Left ventricle myocardium inferior (tissue), 1 donor: ENCODE measurements at regions not wholly inside any gene's neighbourhood (a gene's known extent, or its start where the extent isn't known, plus 50 kb on each side); places are given as distances from the start of the nearest gene placed in this dataset.

Experiments used
- DNase-seq: peaks from one replicate; pipeline ENCODE4 v3.0.0-alpha.2; 2020
- H3K27ac ChIP-seq: fragments of 200-600 bp; replicated peaks from 2 replicates; pipeline ENCODE4 v1.8.0; 2021
- H3K27me3 ChIP-seq: fragments of 200-600 bp; 2 replicates; pipeline ENCODE4 v1.8.0; 2021; ENCODE audit warnings: low read depth
- H3K36me3 ChIP-seq: fragments of 200-600 bp; 2 replicates; pipeline ENCODE4 v1.8.0; 2021
- H3K4me1 ChIP-seq: fragments of 200-600 bp; 2 replicates; pipeline ENCODE4 v1.8.0; 2021
- H3K4me3 ChIP-seq: fragments of 200-600 bp; 2 replicates; pipeline ENCODE4 v1.8.0; 2021; ENCODE audit warnings: mild to moderate bottlenecking, moderate library complexity
- H3K9me3 ChIP-seq: fragments of 200-600 bp; replicated peaks from 2 replicates; pipeline ENCODE4 v1.8.0; 2021
- intact Hi-C: fragments of 100-400 bp; cut with micrococcal nuclease; formaldehyde crosslinking; loops from one replicate; pipeline ENCODE4 v1.11.0; 2022
- TF ChIP-seq, protein P1 (sequence below): fragments of 200-600 bp; IDR thresholded peaks from 2 replicates; pipeline ENCODE4 v1.8.0; 2021; ENCODE audit warnings: antibody characterized with exemption, mild to moderate bottlenecking, borderline replicate concordance
- donor health status: DM: no; HTN: yes; CAD: no; lungs with severe emphysema.

DNA sequence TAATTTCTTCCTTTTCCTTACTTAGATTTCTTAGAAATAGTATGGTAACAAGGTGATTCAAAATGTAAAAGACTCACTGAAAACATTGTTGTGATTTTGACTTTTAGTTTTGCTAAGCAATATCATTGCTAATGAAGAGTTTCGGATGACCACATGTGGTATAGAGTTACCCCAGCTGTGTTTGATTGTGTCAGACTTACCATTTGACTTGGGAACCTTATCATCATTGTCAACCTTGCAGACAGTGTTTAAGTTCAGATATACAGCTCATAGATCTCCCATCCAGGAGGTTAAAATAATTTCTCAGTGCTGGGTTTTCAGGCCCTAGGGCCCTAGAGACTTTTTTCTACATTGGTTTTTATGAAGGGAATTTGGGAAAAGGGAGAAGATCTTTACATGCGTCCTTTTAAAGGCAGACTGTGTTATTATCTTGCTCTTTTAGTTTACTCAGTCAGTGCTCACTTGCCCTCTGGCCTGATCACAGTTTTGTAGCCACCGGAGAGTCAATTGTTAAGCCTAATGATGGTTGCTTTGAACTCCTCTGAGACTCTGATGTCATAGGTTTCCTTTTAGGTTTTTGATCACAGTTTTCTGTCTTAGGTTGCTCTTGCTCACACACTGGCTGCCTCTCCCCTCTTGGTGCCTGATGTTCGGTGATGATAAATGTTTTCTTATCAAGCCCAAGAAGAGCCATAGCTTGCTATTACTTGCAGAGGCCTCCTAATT, 133.5 kb upstream of the ZPLD1 start:
- Histone ChIP-seq H3K27ac (no peak overlapping the region), H3K9me3 (no peaks in the 10 kb centered on the region), H3K27me3 (no peaks in the 10 kb centered on the region), H3K4me3 (no peak overlapping the region), H3K4me1 (no peaks in the 10 kb centered on the region), H3K36me3 (no peaks in the 10 kb centered on the region)
- intact Hi-C loops: no loop called here
- no peak for DNase-seq
- TF ChIP-seq, protein P1, sequence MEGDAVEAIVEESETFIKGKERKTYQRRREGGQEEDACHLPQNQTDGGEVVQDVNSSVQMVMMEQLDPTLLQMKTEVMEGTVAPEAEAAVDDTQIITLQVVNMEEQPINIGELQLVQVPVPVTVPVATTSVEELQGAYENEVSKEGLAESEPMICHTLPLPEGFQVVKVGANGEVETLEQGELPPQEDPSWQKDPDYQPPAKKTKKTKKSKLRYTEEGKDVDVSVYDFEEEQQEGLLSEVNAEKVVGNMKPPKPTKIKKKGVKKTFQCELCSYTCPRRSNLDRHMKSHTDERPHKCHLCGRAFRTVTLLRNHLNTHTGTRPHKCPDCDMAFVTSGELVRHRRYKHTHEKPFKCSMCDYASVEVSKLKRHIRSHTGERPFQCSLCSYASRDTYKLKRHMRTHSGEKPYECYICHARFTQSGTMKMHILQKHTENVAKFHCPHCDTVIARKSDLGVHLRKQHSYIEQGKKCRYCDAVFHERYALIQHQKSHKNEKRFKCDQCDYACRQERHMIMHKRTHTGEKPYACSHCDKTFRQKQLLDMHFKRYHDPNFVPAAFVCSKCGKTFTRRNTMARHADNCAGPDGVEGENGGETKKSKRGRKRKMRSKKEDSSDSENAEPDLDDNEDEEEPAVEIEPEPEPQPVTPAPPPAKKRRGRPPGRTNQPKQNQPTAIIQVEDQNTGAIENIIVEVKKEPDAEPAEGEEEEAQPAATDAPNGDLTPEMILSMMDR: no peak

DNA sequence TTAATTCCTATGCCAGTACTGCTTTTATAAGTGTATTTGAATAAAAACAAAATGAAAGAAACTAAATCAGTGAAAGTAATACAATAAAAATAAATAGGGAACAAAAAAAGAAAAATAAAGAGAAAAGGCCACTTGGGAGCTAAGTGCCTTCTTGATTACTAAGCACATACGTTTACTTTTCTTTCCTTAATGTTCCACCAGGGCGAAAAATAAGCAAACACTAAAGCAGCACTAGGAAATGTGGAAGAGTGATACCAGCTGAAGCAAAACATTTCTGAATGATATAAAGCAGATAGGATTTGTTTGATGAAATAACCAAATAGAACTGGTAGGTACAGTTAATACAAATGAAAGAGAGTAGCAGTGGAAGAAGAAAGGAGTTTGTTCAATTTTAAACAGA, 132.8 kb upstream of the ZPLD1 start:
- intact Hi-C loops: no loop called here
- Histone ChIP-seq H3K27me3 (no peaks in the 10 kb centered on the region), H3K4me1 (no peaks in the 10 kb centered on the region), H3K27ac (no peak overlapping the region), H3K36me3 (no peaks in the 10 kb centered on the region), H3K9me3 (no peaks in the 10 kb centered on the region), H3K4me3 (no peak overlapping the region)
- TF ChIP-seq, protein P1: no peak
- DNase-seq: no peak

DNA sequence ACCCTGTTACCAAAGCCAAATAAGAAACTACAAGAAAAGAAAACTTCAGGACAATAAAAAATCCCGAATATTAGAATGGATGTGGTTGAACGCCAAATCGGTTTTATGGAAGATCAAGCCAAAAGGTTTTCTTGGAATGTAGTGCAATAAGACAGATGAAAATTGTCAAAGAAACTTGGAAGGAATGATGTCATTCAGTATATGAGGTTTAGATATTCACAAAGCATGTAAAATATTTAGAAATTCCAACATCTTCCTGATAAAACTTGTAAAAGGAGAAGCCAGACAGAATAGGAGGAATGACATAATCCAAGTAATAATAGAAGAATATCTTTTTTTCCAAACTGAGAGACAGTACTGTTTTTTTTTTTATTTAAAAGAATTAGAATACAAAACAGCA, 130.3 kb upstream of the ZPLD1 start:
- TF ChIP-seq, protein P1: no peak
- Histone ChIP-seq H3K27me3 (no peaks in the 10 kb centered on the region), H3K4me3 (no peak overlapping the region), H3K9me3 (no peaks in the 10 kb centered on the region), H3K36me3 (no peaks in the 10 kb centered on the region), H3K27ac (no peak overlapping the region), H3K4me1 (no peaks in the 10 kb centered on the region)
- intact Hi-C loops: no loop called here
- no peak for DNase-seq

DNA sequence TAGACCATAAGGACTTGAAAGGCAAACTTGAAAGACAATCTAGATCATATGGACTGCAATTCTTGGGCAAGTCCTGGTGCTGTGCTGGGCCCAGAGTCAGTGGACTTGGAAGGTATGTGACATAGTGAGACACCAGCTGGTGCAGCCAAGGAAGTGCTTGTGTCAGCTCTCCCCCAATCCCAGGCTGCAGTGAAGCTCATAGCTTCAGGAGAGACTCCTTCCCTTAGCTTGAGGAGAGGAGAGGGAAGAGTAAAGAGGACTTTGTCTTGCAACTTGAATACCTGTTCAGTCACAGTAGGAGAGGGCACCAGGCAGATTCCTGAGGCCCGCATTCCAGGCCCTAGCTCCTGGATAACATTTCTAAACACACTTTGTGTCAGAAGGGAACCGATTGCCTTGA, 127.4 kb upstream of the ZPLD1 start:
- H3K36me3 ChIP-seq: no peaks in the 10 kb centered on the region
- no peak overlapping the region for H3K27ac ChIP-seq
- TF ChIP-seq, protein P1: no peak
- H3K4me3 ChIP-seq: no peak overlapping the region
- intact Hi-C loops: no loop called here
- DNase-seq: no peak
- H3K9me3 ChIP-seq: peaks cover 9% of the 10 kb centered on the region
- H3K4me1 ChIP-seq: no peaks in the 10 kb centered on the region
- no peaks in the 10 kb centered on the region for H3K27me3 ChIP-seq

DNA sequence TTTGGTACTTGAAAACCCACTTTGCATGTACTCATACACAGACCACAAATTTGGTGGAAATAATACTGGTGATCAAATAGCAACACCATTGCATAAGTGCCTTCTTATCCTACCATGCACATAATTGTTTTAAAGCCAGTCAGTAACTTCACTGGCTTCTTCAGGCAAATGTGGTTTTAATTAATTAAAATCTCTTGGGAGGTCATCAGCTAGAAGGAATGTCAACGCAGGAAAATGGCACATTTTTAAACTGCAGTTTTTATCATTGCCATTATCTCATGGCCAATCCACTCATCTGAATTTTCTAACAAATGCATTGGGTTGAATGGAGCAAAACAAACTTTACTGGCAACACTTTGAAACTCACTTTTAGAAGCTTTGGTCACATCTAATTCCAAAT, 105.7 kb upstream of the ZPLD1 start:
- H3K9me3 ChIP-seq: no peaks in the 10 kb centered on the region
- no peak overlapping the region for H3K27ac ChIP-seq
- no peak for DNase-seq
- no peak overlapping the region for H3K4me3 ChIP-seq
- no peaks in the 10 kb centered on the region for H3K27me3 ChIP-seq
- H3K36me3 ChIP-seq: no peaks in the 10 kb centered on the region
- intact Hi-C loops: no loop called here
- H3K4me1 ChIP-seq: no peaks in the 10 kb centered on the region
- TF ChIP-seq, protein P1: no peak
